Fibroblast of skin of right biceps (primary cell): ENCODE measurements at regions not wholly inside any gene's neighbourhood (a gene's known extent, or its start where the extent isn't known, plus 50 kb on each side); places are given as distances from the start of the nearest gene placed in this dataset.
A peak's percentile ranks its signal among the peaks of the same experiment; 100 is the strongest.

ENCODE experiments used
- DNase-seq: peaks from one replicate; pipeline ENCODE4 v3.0.0-alpha.2; 2013

- no peak for DNase-seq
These were observed 87.7 kb downstream of the ENGASE start for GRCh38 chr17:79162012-79162963.

- peak; percentile 26 for DNase-seq
These were observed 86.5 kb downstream of the ENGASE start for GRCh38 chr17:79160980-79161636.

GRCh38 chr17:79159926-79160325, 85.3 kb downstream of the ENGASE start:
- no peak for DNase-seq

GRCh38 chr17:79159471-79159870, 84.8 kb downstream of the ENGASE start:
- no peak for DNase-seq

- no peak for DNase-seq
These were observed 82.0 kb downstream of the ENGASE start for GRCh38 chr17:79156463-79157095.

- no peak for DNase-seq
These were observed 81.1 kb downstream of the ENGASE start for GRCh38 chr17:79155701-79156100.

GRCh38 chr17:79154951-79155585, 80.4 kb downstream of the ENGASE start:
- no peak for DNase-seq

GRCh38 chr17:79154446-79154845, 79.8 kb downstream of the ENGASE start:
- DNase-seq: no peak

- no peak for DNase-seq
These were observed 78.9 kb downstream of the ENGASE start for GRCh38 chr17:79153367-79154130.

- no peak for DNase-seq
These were observed 78.0 kb downstream of the ENGASE start for GRCh38 chr17:79152636-79153035.

GRCh38 chr17:79152110-79152509, 77.5 kb downstream of the ENGASE start:
- no peak for DNase-seq

- DNase-seq: no peak
These were observed 76.2 kb downstream of the ENGASE start for GRCh38 chr17:79150799-79151198.

- no peak for DNase-seq
These were observed 75.6 kb downstream of the ENGASE start for GRCh38 chr17:79150035-79150733.

- DNase-seq: no peak
These were observed 74.0 kb downstream of the ENGASE start for GRCh38 chr17:79148584-79148983.

- no peak for DNase-seq
These were observed 73.3 kb downstream of the ENGASE start for GRCh38 chr17:79147746-79148506.

GRCh38 chr17:79146562-79146961, 71.9 kb downstream of the ENGASE start:
- no peak for DNase-seq

- no peak for DNase-seq
These were observed 70.9 kb downstream of the ENGASE start for GRCh38 chr17:79145548-79145947.

- no peak for DNase-seq
These were observed 69.5 kb downstream of the ENGASE start for GRCh38 chr17:79144133-79144532.

- no peak for DNase-seq
These were observed 67.8 kb downstream of the ENGASE start for GRCh38 chr17:79142375-79142774.

GRCh38 chr17:79141578-79142355, 67.1 kb downstream of the ENGASE start:
- no peak for DNase-seq
